ENCODE measurements at regions not wholly inside any gene's neighbourhood (a gene's known extent, or its start where the extent isn't known, plus 50 kb on each side); places are given as distances from the start of the nearest gene placed in this dataset.

DNA sequence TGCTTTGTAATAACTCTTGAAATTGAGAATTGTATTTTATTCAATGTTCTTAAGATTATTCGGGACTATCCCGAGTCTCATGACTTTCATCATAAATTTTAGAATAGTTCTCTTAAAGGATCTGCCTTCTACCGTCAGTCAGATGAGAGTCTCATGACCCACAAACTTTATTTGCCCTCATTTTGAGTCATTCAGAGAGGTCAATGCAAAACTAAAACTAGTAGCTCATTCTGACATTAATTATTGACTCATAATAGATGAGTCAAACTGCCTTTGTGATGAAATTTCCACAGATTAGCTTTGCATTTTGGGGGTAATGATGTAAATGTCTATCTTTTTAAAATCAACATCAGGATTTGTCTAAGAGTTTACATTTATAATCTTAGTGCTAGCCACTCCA lies 1527.3 kb downstream of the TECRL start:
- no peak for TF ChIP-seq EZH2phosphoT487 (IDR thresholded peaks at IDR 0.05; ENCODE audit: borderline replicate concordance, low read length)
- TF ChIP-seq, protein P1, sequence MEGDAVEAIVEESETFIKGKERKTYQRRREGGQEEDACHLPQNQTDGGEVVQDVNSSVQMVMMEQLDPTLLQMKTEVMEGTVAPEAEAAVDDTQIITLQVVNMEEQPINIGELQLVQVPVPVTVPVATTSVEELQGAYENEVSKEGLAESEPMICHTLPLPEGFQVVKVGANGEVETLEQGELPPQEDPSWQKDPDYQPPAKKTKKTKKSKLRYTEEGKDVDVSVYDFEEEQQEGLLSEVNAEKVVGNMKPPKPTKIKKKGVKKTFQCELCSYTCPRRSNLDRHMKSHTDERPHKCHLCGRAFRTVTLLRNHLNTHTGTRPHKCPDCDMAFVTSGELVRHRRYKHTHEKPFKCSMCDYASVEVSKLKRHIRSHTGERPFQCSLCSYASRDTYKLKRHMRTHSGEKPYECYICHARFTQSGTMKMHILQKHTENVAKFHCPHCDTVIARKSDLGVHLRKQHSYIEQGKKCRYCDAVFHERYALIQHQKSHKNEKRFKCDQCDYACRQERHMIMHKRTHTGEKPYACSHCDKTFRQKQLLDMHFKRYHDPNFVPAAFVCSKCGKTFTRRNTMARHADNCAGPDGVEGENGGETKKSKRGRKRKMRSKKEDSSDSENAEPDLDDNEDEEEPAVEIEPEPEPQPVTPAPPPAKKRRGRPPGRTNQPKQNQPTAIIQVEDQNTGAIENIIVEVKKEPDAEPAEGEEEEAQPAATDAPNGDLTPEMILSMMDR (IDR thresholded peaks at IDR 0.05; ENCODE audit: low read depth, low read length, poor library complexity, severe bottlenecking) = no peak
- Histone ChIP-seq H3K4me1 (ENCODE audit: control insufficient read depth, low read length) (no peaks in the 10 kb centered on the region), H3K27me3 (ENCODE audit: control insufficient read depth, low read length) (no peaks in the 10 kb centered on the region), H3K79me2 (ENCODE audit: control insufficient read depth, low read length) (no peaks in the 10 kb centered on the region), H3K4me3 (ENCODE audit: low read length) (no peak overlapping the region), H3K9me3 (ENCODE audit: control insufficient read depth, insufficient read depth, low read length) (peaks cover 3% of the 10 kb centered on the region; the same call in 1 of the 2 replicates), H3F3A (ENCODE audit: control insufficient read depth, insufficient read depth) (no peaks in the 10 kb centered on the region), H3K27ac (ENCODE audit: low read depth, low read length) (no peak overlapping the region), H3K36me3 (ENCODE audit: control insufficient read depth, low read length) (no peaks in the 10 kb centered on the region), H3K4me2 (ENCODE audit: low read length) (no peak overlapping the region), H4K20me1 (ENCODE audit: control insufficient read depth, insufficient read depth, low read depth, low read length) (no peaks in the 10 kb centered on the region), H3K9me2 (replicated peaks; ENCODE audit: control insufficient read depth, low read length) (no peaks in the 10 kb centered on the region)

DNA sequence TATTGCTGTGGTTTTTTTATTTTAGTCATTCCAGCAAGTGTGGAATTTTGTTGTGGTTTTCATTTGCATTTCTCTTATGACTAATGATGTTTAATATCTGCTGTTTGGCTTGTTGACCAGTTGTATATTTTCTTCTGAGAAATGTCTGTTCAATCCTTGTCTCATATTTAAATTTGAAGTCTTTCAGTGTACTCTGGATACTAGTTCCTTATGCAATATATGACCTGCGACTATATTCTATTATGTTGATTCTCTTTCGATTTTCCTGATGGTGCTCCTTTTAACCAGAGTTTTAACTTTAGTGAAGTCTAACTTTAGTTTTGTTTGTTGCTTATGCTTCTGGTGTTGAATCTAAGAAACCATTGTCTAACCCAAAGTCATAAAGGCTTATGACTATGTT lies 1528.0 kb downstream of the TECRL start:
- Histone ChIP-seq H3K9me2 (replicated peaks; ENCODE audit: control insufficient read depth, low read length) (no peaks in the 10 kb centered on the region), H3K36me3 (ENCODE audit: control insufficient read depth, low read length) (no peaks in the 10 kb centered on the region), H3F3A (ENCODE audit: control insufficient read depth, insufficient read depth) (no peaks in the 10 kb centered on the region), H3K4me2 (ENCODE audit: low read length) (no peak overlapping the region), H3K27me3 (ENCODE audit: control insufficient read depth, low read length) (no peaks in the 10 kb centered on the region), H3K79me2 (ENCODE audit: control insufficient read depth, low read length) (no peaks in the 10 kb centered on the region), H3K9me3 (ENCODE audit: control insufficient read depth, insufficient read depth, low read length) (peaks cover 3% of the 10 kb centered on the region; the same call in 1 of the 2 replicates), H3K27ac (ENCODE audit: low read depth, low read length) (no peak overlapping the region), H3K4me1 (ENCODE audit: control insufficient read depth, low read length) (no peaks in the 10 kb centered on the region), H3K4me3 (ENCODE audit: low read length) (no peak overlapping the region), H4K20me1 (ENCODE audit: control insufficient read depth, insufficient read depth, low read depth, low read length) (no peaks in the 10 kb centered on the region)
- no peak for TF ChIP-seq EZH2phosphoT487 (IDR thresholded peaks at IDR 0.05; ENCODE audit: borderline replicate concordance, low read length)
- TF ChIP-seq, protein P1 (IDR thresholded peaks at IDR 0.05; ENCODE audit: low read depth, low read length, poor library complexity, severe bottlenecking) = no peak

DNA sequence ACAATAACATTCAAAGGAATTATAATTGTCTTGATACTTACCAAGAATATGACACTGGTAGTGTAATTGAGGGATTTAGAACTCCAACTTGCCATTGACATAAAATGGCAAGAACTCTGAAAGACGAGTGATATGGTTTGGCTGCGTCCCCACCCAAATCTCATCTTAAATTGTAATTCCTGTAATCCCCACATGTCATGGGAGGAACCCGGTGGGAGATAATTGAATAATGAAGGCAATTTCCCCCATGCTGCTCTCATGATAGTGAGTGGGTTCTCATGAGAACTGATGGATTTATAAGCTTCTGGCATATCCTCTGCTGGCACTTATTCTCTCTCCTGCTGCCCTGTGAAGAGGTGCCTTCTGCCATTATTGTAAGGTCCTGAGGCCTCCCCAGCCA lies 1536.4 kb downstream of the TECRL start:
- Histone ChIP-seq H3K9me2 (replicated peaks; ENCODE audit: control insufficient read depth, low read length) (no peaks in the 10 kb centered on the region), H3K79me2 (ENCODE audit: control insufficient read depth, low read length) (no peaks in the 10 kb centered on the region), H3K4me2 (ENCODE audit: low read length) (no peak overlapping the region), H3K4me1 (ENCODE audit: control insufficient read depth, low read length) (no peaks in the 10 kb centered on the region), H3K9me3 (ENCODE audit: control insufficient read depth, insufficient read depth, low read length) (peaks cover 3% of the 10 kb centered on the region; the same call in 1 of the 2 replicates), H3K27me3 (ENCODE audit: control insufficient read depth, low read length) (no peaks in the 10 kb centered on the region), H3K4me3 (ENCODE audit: low read length) (no peak overlapping the region), H3F3A (ENCODE audit: control insufficient read depth, insufficient read depth) (no peaks in the 10 kb centered on the region), H3K36me3 (ENCODE audit: control insufficient read depth, low read length) (no peaks in the 10 kb centered on the region), H3K27ac (ENCODE audit: low read depth, low read length) (no peak overlapping the region), H4K20me1 (ENCODE audit: control insufficient read depth, insufficient read depth, low read depth, low read length) (no peaks in the 10 kb centered on the region)
- no peak for TF ChIP-seq EZH2phosphoT487 (IDR thresholded peaks at IDR 0.05; ENCODE audit: borderline replicate concordance, low read length)
- TF ChIP-seq, protein P1 (IDR thresholded peaks at IDR 0.05; ENCODE audit: low read depth, low read length, poor library complexity, severe bottlenecking) = no peak

All from DOHH2 (cell line).